WTC11 (cell line): ENCODE measurements at regions not wholly inside any gene's neighbourhood (a gene's known extent, or its start where the extent isn't known, plus 50 kb on each side); places are given as distances from the start of the nearest gene placed in this dataset.

Source experiments
- CTCF ChIP-seq: fragments of 200-600 bp; IDR thresholded peaks from 2 replicates; pipeline ENCODE4 v1.8.0; 2022; ENCODE audit warnings: antibody characterized with exemption
- FOXP1 ChIP-seq: sonication (generic); formaldehyde crosslinking; IDR thresholded peaks from 2 replicates; pipeline ENCODE4 v1.8.0; 2022; ENCODE audit warnings: missing genetic modification reagents, mild to moderate bottlenecking, moderate library complexity, borderline replicate concordance
- TF ChIP-seq, protein P1 (sequence below): sonication (generic); formaldehyde crosslinking; IDR thresholded peaks from 2 replicates; pipeline ENCODE4 v1.8.1; 2023; ENCODE audit warnings: mild to moderate bottlenecking, moderate library complexity, missing genetic modification reagents

GRCh38 chr5:124592891-124593290, 153.5 kb downstream of the ZNF608 start:
- TF ChIP-seq CTCF, result no peak
- no peak for TF ChIP-seq FOXP1
- TF ChIP-seq, protein P1, sequence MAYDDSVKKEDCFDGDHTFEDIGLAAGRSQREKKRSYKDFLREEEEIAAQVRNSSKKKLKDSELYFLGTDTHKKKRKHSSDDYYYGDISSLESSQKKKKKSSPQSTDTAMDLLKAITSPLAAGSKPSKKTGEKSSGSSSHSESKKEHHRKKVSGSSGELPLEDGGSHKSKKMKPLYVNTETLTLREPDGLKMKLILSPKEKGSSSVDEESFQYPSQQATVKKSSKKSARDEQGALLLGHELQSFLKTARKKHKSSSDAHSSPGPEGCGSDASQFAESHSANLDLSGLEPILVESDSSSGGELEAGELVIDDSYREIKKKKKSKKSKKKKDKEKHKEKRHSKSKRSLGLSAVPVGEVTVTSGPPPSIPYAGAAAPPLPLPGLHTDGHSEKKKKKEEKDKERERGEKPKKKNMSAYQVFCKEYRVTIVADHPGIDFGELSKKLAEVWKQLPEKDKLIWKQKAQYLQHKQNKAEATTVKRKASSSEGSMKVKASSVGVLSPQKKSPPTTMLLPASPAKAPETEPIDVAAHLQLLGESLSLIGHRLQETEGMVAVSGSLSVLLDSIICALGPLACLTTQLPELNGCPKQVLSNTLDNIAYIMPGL (CRISPR knock-in tag), result no peak
